GM23248 (cell line): ENCODE measurements at regions not wholly inside any gene's neighbourhood (a gene's known extent, or its start where the extent isn't known, plus 50 kb on each side); places are given as distances from the start of the nearest gene placed in this dataset.

ENCODE experiments used
- EZH2 ChIP-seq: fragments of 200-600 bp; sonication (generic); IDR thresholded peaks from 2 replicates; pipeline ENCODE4 v1.6.1; 2018; ENCODE audit warnings: antibody characterized with exemption, mild to moderate bottlenecking; ENCODE audit not compliant: insufficient read depth, poor library complexity, severe bottlenecking
- EZH2phosphoT487 ChIP-seq: fragments of 200-600 bp; sonication (generic); IDR thresholded peaks from 2 replicates; pipeline ENCODE4 v1.6.1; 2018; ENCODE audit warnings: antibody characterized with exemption, moderate library complexity, mild to moderate bottlenecking, low read depth; ENCODE audit not compliant: insufficient read depth

DNA sequence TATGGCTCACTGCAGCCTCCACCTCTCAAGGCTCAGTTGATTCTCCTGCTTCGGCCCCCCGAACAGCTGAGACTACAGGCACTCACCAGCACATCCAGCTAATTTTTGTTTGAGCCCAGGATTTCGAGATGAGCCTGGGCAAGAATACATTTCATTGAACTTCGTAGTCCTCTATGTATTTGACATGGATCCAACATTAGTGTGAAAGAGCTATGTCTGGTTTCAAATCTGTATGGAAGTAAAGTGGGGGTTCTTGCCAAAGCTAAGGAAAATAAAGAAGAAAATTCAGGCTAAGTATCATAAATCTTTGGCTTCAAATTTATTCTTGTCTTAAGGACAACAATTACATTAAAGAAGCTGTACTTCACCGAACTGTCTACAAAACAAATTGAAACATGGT, 1291.7 kb upstream of the CRIM1 start:
- TF ChIP-seq EZH2, result no peak
- TF ChIP-seq EZH2phosphoT487, result no peak
